ENCODE measurements at regions not wholly inside any gene's neighbourhood (a gene's known extent, or its start where the extent isn't known, plus 50 kb on each side); places are given as distances from the start of the nearest gene placed in this dataset.

GRCh38 chr4:31575504-31575903, 855.3 kb downstream of the PCDH7 start:
- Mint-ChIP-seq H3K27ac (no peak overlapping the region), H3K9me3 (no peaks in the 10 kb centered on the region), H3K4me1 (no peaks in the 10 kb centered on the region), H3K27me3 (no peaks in the 10 kb centered on the region), H3K36me3 (no peaks in the 10 kb centered on the region), H3K4me3 (no peak overlapping the region)
- ATAC-seq: no peak

GRCh38 chr4:31580843-31581242, 860.7 kb downstream of the PCDH7 start:
- Mint-ChIP-seq H3K27me3 (no peaks in the 10 kb centered on the region), H3K4me1 (no peaks in the 10 kb centered on the region), H3K36me3 (no peaks in the 10 kb centered on the region), H3K9me3 (no peaks in the 10 kb centered on the region), H3K4me3 (no peak overlapping the region), H3K27ac (no peak overlapping the region)
- no peak for ATAC-seq

DNA sequence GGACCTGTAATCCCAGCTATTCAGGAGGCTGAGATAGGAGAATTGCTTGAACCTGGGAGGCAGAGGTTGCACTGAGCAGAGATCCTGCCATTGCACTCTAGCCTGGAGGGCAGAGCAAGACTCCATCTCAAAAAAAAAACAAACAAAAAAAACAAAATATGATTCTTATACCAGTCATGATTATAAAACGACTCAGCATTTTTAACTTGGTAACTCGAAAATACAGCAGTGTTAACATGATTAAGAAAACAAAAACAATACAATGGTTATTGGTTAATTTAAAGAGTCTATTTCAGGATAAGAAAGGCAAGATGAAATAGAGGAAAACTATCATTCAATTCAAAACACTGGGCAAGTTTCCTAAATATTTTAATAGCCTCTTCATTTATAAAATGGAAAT, 865.3 kb downstream of the PCDH7 start:
- Mint-ChIP-seq H3K9me3 (peaks cover 4% of the 10 kb centered on the region), H3K27ac (no peak overlapping the region), H3K27me3 (no peaks in the 10 kb centered on the region), H3K4me1 (no peaks in the 10 kb centered on the region), H3K4me3 (no peak overlapping the region), H3K36me3 (no peaks in the 10 kb centered on the region)
- no peak for ATAC-seq

DNA sequence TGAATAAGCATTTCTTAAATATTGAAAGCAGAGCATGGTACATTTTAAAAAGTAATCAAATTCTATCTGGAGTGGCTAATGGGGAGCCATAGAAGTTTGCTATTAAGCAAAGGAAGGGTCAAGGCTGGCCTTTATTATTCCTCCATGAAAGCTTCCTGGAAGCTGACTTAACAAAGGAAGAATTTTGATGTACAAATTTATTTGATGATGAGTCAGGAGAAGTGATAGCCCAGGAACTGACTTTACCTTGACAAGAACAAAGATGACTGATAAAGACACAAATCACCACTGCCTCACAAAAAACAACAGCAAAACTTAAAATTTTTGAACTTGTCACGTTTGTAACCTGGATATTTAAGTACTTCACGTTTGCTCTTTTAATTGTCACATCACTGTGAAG, 872.1 kb downstream of the PCDH7 start:
- H3K4me3 Mint-ChIP-seq: no peak overlapping the region
- no peak overlapping the region for H3K27ac Mint-ChIP-seq
- no peaks in the 10 kb centered on the region for H3K4me1 Mint-ChIP-seq
- ATAC-seq: no peak
- peaks cover 2% of the 10 kb centered on the region for H3K9me3 Mint-ChIP-seq
- no peaks in the 10 kb centered on the region for H3K27me3 Mint-ChIP-seq
- no peaks in the 10 kb centered on the region for H3K36me3 Mint-ChIP-seq

- Mint-ChIP-seq H3K4me1 (no peaks in the 10 kb centered on the region), H3K9me3 (peaks cover 2% of the 10 kb centered on the region), H3K36me3 (no peaks in the 10 kb centered on the region), H3K27me3 (no peaks in the 10 kb centered on the region), H3K4me3 (no peak overlapping the region), H3K27ac (no peak overlapping the region)
- no peak for ATAC-seq
Observed at GRCh38 chr4:31595496-31595895, 875.3 kb downstream of the PCDH7 start.

DNA sequence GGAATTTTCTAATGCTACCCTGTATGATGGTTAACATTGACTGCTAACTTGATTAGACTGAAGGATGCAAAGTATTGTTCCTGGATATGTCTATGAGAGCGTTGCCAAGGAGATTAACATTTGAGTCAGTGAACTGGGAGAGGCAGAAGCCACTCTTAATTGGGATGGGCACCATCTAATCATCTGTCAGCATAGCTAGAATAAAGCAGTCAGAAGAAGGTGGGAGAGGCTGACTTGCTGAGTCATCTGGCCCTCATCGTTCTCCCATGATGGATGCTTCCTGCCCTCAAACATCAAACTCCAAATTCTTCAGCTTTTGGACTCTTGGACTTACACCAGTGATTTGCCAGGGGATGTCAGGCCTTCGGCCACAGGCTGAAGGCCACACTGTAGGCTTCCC, 878.5 kb downstream of the PCDH7 start:
- no peaks in the 10 kb centered on the region for H3K9me3 Mint-ChIP-seq
- H3K4me3 Mint-ChIP-seq: no peak overlapping the region
- H3K4me1 Mint-ChIP-seq: no peaks in the 10 kb centered on the region
- ATAC-seq: no peak
- no peaks in the 10 kb centered on the region for H3K36me3 Mint-ChIP-seq
- H3K27ac Mint-ChIP-seq: no peak overlapping the region
- no peaks in the 10 kb centered on the region for H3K27me3 Mint-ChIP-seq

- Mint-ChIP-seq H3K4me1 (no peaks in the 10 kb centered on the region), H3K36me3 (no peaks in the 10 kb centered on the region), H3K27ac (no peak overlapping the region), H3K9me3 (no peaks in the 10 kb centered on the region), H3K4me3 (no peak overlapping the region), H3K27me3 (no peaks in the 10 kb centered on the region)
- no peak for ATAC-seq
Observed at GRCh38 chr4:31601793-31602192, 881.6 kb downstream of the PCDH7 start.

- no peak for ATAC-seq
- Mint-ChIP-seq H3K27me3 (no peaks in the 10 kb centered on the region), H3K4me3 (no peak overlapping the region), H3K4me1 (no peaks in the 10 kb centered on the region), H3K36me3 (no peaks in the 10 kb centered on the region), H3K27ac (no peak overlapping the region), H3K9me3 (no peaks in the 10 kb centered on the region)
Observed at GRCh38 chr4:31613946-31614623, 893.9 kb downstream of the PCDH7 start.

DNA sequence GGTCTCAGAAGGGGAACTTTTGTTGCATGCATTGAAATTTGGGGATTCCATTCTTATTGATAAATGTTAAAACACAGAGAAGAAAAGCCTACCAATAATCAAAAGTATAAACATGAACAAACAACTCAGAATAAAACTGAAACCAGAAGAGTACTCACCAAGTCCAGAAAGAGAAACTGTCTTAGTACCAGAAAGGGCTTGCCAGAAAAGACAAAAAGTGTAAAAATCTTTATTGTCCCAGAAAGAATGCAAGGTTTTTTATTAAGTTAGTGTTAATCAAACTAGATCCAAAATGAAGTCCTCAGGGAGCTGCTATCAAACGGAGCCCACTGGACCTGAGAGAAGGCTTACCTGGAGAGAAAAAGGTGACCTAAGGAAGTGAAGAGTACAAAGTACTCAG, 897.5 kb downstream of the PCDH7 start:
- Mint-ChIP-seq H3K36me3 (no peaks in the 10 kb centered on the region), H3K4me1 (no peaks in the 10 kb centered on the region), H3K9me3 (no peaks in the 10 kb centered on the region), H3K27me3 (no peaks in the 10 kb centered on the region), H3K27ac (no peak overlapping the region), H3K4me3 (no peak overlapping the region)
- ATAC-seq: no peak

GRCh38 chr4:31620476-31620875, 900.3 kb downstream of the PCDH7 start:
- peaks cover 3% of the 10 kb centered on the region for H3K9me3 Mint-ChIP-seq
- H3K27me3 Mint-ChIP-seq: no peaks in the 10 kb centered on the region
- H3K27ac Mint-ChIP-seq: no peak overlapping the region
- H3K4me1 Mint-ChIP-seq: no peaks in the 10 kb centered on the region
- no peak for ATAC-seq
- H3K4me3 Mint-ChIP-seq: no peak overlapping the region
- H3K36me3 Mint-ChIP-seq: no peaks in the 10 kb centered on the region

DNA sequence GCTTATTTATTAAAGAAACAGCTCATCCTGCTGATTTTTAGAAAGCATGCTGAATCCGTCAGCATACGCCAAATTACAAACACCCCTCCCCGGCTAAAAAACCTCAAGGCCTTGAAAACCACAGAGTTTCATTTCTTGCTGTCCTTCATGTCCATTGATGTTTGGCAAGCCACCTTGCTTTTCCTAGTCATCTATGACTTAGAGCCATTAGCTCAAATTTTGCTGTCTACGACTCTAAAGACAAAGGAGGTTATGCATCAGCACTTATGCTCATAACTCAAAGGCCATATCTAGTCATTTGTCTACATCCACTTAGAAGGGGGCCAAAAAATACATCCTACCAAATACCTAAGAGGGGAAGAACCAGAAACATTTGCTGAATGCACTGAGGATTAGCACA, 925.1 kb downstream of the PCDH7 start:
- H3K27ac Mint-ChIP-seq: no peak overlapping the region
- H3K4me3 Mint-ChIP-seq: no peak overlapping the region
- no peaks in the 10 kb centered on the region for H3K36me3 Mint-ChIP-seq
- no peaks in the 10 kb centered on the region for H3K27me3 Mint-ChIP-seq
- no peak for ATAC-seq
- no peaks in the 10 kb centered on the region for H3K9me3 Mint-ChIP-seq
- H3K4me1 Mint-ChIP-seq: no peaks in the 10 kb centered on the region

GRCh38 chr4:31647786-31648185, 927.6 kb downstream of the PCDH7 start:
- ATAC-seq: no peak
- no peaks in the 10 kb centered on the region for H3K27me3 Mint-ChIP-seq
- no peaks in the 10 kb centered on the region for H3K9me3 Mint-ChIP-seq
- no peak overlapping the region for H3K27ac Mint-ChIP-seq
- no peaks in the 10 kb centered on the region for H3K4me1 Mint-ChIP-seq
- H3K4me3 Mint-ChIP-seq: no peak overlapping the region
- no peaks in the 10 kb centered on the region for H3K36me3 Mint-ChIP-seq

GRCh38 chr4:31649878-31650277, 929.7 kb downstream of the PCDH7 start:
- H3K27ac Mint-ChIP-seq: no peak overlapping the region
- H3K9me3 Mint-ChIP-seq: no peaks in the 10 kb centered on the region
- H3K36me3 Mint-ChIP-seq: no peaks in the 10 kb centered on the region
- no peak overlapping the region for H3K4me3 Mint-ChIP-seq
- H3K4me1 Mint-ChIP-seq: no peaks in the 10 kb centered on the region
- no peaks in the 10 kb centered on the region for H3K27me3 Mint-ChIP-seq
- no peak for ATAC-seq

DNA sequence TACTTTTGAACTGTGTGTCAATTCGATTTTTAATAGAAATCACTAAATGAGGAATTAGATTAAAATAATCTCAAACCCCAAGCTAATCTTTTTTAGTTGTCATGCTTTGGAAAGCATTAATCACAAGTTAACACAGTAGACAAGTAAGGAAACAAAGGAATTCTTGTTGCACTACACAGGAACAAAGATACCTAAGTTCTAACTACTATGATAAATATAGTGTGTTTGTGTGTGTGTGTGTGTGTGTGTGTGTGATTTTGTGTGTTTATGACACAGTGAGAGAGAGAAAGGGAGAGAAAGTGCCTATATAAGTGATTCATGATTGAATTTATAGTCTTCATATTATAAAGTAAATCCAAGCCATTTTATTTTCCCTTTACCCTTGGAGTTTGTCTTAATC, 931.4 kb downstream of the PCDH7 start:
- no peak overlapping the region for H3K4me3 Mint-ChIP-seq
- H3K36me3 Mint-ChIP-seq: no peaks in the 10 kb centered on the region
- no peaks in the 10 kb centered on the region for H3K4me1 Mint-ChIP-seq
- no peak for ATAC-seq
- no peaks in the 10 kb centered on the region for H3K9me3 Mint-ChIP-seq
- H3K27me3 Mint-ChIP-seq: no peaks in the 10 kb centered on the region
- H3K27ac Mint-ChIP-seq: no peak overlapping the region

- no peak overlapping the region for H3K4me3 Mint-ChIP-seq
Observed at GRCh38 chr4:31655328-31655727, 935.2 kb downstream of the PCDH7 start.

GRCh38 chr4:31657859-31658570, 937.8 kb downstream of the PCDH7 start:
- Mint-ChIP-seq H3K27me3 (no peaks in the 10 kb centered on the region), H3K36me3 (no peaks in the 10 kb centered on the region), H3K4me1 (no peaks in the 10 kb centered on the region), H3K9me3 (no peaks in the 10 kb centered on the region), H3K27ac (no peak overlapping the region), H3K4me3 (no peak overlapping the region)
- ATAC-seq: no peak

More at GRCh38 chr4:31655328-31655727, 935.2 kb downstream of the PCDH7 start:
- H3K9me3 Mint-ChIP-seq: no peaks in the 10 kb centered on the region
- no peaks in the 10 kb centered on the region for H3K4me1 Mint-ChIP-seq
- H3K27me3 Mint-ChIP-seq: no peaks in the 10 kb centered on the region
- no peak for ATAC-seq
- no peak overlapping the region for H3K27ac Mint-ChIP-seq
- H3K36me3 Mint-ChIP-seq: no peaks in the 10 kb centered on the region

Data from stimulated activated memory B cell treated with anti-CD40 and anti-IgM and Interleukin-4, amounts not matched to agents 10 μg/mL and 1 μg/mL and 100 μg/mL, for 72 hours (primary cell).